AML-193 (cell line): ENCODE measurements at regions not wholly inside any gene's neighbourhood (a gene's known extent, or its start where the extent isn't known, plus 50 kb on each side); places are given as distances from the start of the nearest gene placed in this dataset.

Experiments used
- DNase-seq, 2 experiments: peaks; one replicate each; lab custom pipeline; 2025; lab: John Stamatoyannopoulos, UW

DNA sequence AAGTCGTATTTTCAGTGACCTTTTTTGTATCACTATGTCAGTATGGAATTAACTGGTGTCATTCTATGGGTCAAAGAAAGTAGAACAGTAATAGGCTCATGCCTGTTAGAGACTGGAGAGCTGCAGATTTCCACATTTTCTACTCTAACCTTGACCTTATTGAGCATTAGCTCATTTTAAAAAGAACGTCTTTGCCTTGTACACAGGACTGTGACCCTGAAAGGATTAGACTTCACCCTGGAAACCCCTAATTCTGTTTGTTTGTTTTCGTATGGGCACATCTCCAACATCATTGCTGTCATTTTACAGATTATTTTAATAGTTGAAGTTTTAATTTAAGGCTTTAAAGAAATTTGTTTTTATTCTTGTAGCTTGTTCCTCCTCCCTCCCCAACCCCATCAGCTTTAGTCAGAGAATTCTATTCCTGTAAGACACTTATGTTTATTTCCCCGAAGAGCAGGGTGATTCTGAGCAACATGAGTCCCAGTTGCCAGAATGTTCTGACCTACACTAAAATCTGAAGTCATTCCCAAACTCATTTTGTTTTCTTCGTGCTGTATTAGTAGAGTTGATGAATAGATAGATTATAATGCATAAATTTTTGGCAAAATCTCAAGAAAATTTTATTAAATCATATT lies 451.3 kb downstream of the FOXG1 start:
- DNase-seq: no peak

DNA sequence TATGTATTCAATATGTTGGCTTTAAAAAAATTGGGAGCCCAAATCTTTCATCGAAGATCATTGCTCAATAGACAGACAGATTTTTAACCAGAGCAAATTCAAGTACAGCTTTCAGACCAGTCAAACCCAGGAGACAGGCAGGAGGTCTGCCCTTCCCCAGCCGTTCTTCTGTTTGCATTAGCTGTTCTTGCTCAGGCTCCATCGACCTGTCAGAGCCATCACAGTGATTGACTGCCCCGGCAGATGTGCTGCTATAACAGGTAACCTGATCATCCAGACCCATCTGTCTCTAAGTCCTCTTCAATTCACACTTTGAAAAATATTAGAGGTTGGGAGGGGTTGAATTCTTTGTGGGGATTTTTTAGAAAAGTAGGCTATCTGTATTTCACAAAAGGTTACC lies 453.5 kb downstream of the FOXG1 start:
- DNase-seq: no peak

DNA sequence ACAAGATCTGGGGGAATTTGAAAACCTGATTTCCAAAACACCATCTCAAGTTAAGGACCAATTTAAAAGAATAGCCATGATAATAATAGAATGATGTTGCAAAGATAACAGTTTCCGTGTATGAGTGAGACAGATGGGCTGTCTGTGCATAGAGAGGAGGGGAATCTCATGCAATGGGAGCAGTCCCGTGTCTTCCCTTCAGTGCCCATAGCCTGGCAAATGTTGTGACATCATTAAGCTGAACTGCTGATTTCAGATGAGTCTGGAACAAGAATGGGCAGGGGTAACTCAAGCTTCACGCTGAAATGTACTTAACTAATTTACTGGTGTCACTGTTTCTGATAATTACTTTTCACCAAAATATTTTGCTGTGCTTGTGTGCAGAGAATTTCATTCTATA lies 454.0 kb downstream of the FOXG1 start:
- no peak for DNase-seq

- DNase-seq: no peak
Measured at GRCh38 chr14:29222006-29222405, 455.4 kb downstream of the FOXG1 start.

GRCh38 chr14:29222671-29223268 lies 456.2 kb downstream of the FOXG1 start:
- DNase-seq: peak in 1 of 2 experiments; percentile 7

DNA sequence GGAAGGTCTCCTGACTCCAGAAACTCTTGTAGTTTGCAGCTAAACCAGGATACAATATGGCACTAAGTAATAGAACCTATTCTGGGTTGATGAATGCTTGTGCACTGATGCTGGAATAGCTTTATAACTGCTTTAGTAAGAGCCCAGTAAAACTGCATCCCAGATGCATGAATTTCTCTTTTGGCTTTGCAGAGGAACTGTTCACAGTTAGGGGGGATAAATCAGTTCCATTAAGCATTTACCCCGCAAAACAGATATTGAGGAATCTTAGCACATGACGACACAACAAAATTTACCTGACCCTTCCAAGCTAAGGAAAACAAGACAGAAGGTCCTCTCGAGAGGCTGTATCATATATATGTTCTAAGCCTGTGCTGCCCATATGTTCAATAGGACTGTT lies 457.4 kb downstream of the FOXG1 start:
- no peak for DNase-seq

GRCh38 chr14:29227631-29228030 lies 461.0 kb downstream of the FOXG1 start:
- no peak for DNase-seq

DNA sequence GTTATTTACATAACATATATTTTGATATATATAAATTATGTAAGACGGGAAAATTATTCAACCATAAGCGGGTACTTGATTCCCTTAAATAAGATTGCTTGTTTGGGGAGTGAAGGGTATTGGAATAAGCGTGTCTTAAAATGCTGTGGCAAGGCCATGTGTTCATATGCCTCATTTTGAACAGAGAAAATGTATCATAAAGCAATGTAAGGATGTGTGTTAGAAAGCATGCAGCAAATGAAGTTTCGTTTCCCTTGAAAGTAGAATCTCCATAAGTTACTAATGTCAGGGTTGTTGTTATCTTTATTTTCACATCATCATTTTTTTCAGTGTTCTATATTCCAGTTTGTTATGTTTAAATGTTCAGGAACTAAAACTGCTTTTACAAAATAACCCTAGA lies 465.6 kb downstream of the FOXG1 start:
- no peak for DNase-seq

DNA sequence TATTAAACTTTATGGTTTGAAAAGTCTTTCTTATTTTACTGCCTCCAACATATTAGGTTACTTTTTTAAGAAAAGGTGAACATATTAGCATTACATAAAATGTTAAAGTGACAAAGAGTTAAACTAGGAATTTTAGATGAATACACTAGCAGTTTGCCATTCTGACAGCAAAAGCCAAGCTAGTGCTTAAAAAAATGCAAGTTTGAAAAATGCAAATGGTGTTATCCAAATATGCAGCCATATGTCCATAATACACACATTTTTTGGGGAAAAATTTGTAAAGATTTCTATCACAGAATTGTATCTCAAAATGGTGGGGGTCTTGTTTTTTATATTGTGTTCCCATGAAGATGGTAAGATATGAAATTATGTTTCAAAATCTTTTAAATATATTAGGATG lies 466.1 kb downstream of the FOXG1 start:
- DNase-seq: no peak

GRCh38 chr14:29233188-29233587 lies 466.6 kb downstream of the FOXG1 start:
- DNase-seq: no peak

DNA sequence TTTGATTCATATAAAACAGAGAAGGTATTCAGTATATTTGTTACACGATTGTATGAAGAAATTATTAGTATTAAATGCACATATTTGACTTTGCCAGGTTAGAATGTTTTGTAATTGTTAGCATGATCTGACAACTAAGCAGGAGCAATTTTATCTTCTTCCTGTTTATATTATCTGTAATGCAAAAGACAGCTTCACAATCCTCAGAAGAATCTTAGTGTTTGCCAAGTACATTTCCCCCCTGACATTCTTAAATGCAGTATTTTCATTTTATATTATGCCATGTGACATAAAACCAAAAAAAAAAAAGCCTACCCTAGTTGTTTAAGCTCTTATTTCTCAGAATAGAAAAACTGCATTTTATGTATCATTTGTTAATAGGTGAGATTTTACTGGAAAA lies 469.4 kb downstream of the FOXG1 start:
- no peak for DNase-seq

DNA sequence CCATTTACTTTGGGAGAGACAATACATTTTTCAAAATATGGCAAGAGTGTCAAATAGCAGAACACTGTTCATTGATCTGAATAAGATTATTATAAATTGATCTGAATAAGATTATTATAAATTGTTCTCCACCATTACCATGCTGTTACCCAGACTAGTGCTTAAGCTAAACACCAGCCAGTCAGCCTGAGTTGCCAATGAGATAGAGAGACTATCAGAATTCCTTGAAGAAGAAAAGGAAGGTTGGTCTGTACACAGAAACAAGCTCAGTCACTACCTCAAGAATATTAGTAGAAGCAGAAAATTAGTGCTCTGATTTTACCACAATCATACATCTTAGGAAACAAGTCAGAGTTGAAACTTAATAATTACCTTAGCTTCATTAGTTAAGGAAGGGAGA lies 469.8 kb downstream of the FOXG1 start:
- DNase-seq: no peak

DNA sequence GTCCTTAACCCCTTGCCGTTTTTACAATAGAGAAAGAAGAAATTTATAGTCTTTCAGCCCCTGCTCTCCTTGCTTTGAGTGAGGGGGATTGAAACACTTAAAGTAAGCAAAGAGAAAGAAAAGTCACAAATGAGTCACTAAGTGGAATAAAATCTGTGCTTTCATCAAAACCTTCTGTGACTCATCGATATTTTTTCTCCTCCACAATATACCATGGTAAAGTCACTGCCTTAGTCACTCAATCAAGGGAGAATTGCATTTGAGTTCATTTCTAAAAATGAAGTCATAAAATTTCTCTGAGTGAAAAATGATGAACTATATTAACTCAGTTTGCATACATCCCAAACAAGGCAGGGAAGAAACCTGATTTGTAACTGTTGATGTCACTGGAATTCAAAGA lies 470.3 kb downstream of the FOXG1 start:
- no peak for DNase-seq

GRCh38 chr14:29240066-29240465 lies 473.5 kb downstream of the FOXG1 start:
- DNase-seq: no peak

GRCh38 chr14:29242755-29243754 lies 476.5 kb downstream of the FOXG1 start:
- DNase-seq: no peak

GRCh38 chr14:29255692-29256091 lies 489.1 kb downstream of the FOXG1 start:
- DNase-seq: no peak

DNA sequence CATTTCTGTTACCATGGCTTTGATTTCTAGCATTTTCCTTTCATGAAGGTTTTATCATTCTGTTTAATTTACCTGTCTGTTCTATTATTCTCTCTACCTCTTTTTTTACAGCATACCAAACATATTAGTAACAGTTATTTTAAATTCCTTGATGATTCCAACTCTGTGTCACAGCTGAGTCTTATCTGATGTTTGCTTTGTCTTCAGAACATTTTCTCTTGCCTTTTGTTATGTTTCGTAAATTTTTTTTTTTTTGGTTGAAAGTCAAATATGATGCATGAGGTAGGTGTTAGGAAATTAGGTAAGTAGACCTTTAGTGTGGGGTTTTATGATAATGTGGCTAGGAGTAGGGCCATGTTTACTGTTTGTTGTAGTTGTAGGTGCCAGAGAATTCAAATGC lies 496.4 kb downstream of the FOXG1 start:
- DNase-seq: no peak

DNA sequence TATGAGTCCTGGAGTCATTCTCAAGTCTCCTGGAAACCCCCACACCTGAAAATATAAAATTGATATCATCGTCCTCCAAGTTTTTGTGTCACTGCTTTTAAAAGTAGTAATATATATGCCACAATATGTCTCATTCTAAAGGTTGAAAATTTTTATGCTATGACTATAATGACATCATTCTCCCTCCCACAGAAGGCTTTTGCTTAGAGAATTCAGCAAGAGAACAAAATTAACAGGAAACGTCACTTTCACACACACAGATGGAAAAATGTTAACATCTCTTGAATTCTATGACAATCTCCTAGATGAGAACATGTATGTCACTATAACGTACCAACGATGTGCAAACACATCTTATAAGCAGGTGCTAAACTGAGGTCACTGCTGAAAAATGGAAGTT lies 498.3 kb downstream of the FOXG1 start:
- DNase-seq: no peak

GRCh38 chr14:29265852-29266251 lies 499.3 kb downstream of the FOXG1 start:
- DNase-seq: no peak

- DNase-seq: no peak
Measured at GRCh38 chr14:29271669-29272068, 505.1 kb downstream of the FOXG1 start.

- no peak for DNase-seq
Measured at GRCh38 chr14:29273513-29273912, 506.9 kb downstream of the FOXG1 start.

DNA sequence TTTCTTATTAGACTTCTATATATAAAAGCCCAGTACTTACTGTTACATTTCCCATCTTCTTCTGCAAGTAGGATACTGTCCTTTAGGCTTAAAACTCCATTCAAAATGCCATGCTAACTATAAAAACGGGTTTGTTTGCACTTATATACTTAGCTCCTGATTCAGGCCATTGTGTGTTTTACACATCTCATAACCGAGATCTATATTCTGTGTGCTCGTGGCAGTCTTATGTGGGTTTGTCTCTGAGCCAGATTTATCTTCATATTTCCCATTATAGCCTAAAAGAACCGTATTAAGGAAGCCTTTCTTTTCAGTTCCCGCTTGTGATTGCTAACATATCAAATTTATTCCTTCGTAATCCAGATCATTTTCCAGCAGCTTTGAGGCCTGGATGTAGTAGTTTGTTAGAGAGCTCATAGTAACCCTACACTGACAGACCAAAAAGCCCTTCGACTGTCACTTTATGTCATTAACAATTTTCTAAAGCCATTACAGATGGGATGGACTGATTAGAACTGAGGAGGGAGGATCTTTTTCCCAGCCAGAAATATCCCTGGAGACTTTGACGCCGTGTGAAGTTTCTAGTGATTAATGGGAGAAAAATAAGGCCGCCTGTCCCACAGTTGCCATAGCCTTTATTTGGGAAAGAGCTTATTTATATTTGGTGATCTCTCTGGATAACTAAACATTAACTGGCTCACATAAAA lies 508.5 kb downstream of the FOXG1 start:
- DNase-seq: no peak
